Neural progenitor cell (in vitro differentiated cells): ENCODE measurements at regions not wholly inside any gene's neighbourhood (a gene's known extent, or its start where the extent isn't known, plus 50 kb on each side); places are given as distances from the start of the nearest gene placed in this dataset.

Experiments
- CTCF ChIP-seq: fragments of 200-600 bp; sonication (generic); IDR thresholded peaks from 2 replicates; pipeline ENCODE4 v1.5.1; 2017; ENCODE audit warnings: antibody characterized with exemption, mild to moderate bottlenecking
- EZH2 ChIP-seq: fragments of 200-600 bp; sonication (generic); IDR thresholded peaks from 2 replicates; pipeline ENCODE4 v1.6.1; 2017; ENCODE audit warnings: antibody characterized with exemption, mild to moderate bottlenecking, moderate library complexity
- EZH2phosphoT487 ChIP-seq: fragments of 200-600 bp; sonication (generic); IDR thresholded peaks from 2 replicates; pipeline ENCODE4 v1.6.1; 2017; ENCODE audit warnings: antibody characterized with exemption

DNA sequence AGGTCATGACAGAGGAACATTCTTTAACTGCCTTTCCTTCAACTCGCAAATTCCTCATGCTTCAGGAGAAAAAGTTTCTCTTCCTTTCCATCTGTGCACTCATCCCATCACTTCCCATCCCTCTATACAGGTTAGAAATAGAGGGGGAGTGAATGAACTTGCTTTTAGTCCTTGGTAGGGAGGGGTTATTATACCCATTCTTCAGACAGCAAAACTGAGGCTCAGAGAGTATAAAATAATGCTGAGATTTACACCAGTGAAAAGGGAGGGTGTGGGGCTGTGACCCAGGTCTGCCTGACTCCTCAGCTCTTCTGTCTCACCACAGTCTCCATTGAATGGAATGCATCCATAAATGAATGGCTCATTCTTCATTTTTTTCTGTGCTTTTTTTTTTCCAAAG, 109.4 kb upstream of the RCN1 start:
- TF ChIP-seq CTCF, result no peak
- TF ChIP-seq EZH2, result no peak
- TF ChIP-seq EZH2phosphoT487, result no peak
